ENCODE measurements at regions not wholly inside any gene's neighbourhood (a gene's known extent, or its start where the extent isn't known, plus 50 kb on each side); places are given as distances from the start of the nearest gene placed in this dataset.
"Not testable (repeated sequence)": the region's sequence is repeated elsewhere in the genome, so short reads cannot be mapped to it uniquely, and the experiment has no call there.

- intact Hi-C loops (cut with micrococcal nuclease) (no loop called here), dilution Hi-C loops (cut with MboI; ENCODE audit: extremely low pct_ligation_motif_present, low sequenced_read_pairs) (no loop called here)
- no peak for FAIRE-seq
- POLR2A ChIA-PET, result no interaction called here
- no peak overlapping the region for H3K4me3 ChIP-seq (replicated peaks in 1 of 3; ENCODE audit: insufficient read depth in 1 of 3, low read depth in 1 of 3, low read length in 3 of 3)
- no peaks in the 10 kb centered on the region for H3K36me3 ChIP-seq (ENCODE audit: control insufficient read depth in 2 of 2, extremely low read depth in 1 of 2, insufficient read depth in 2 of 2, low read length in 2 of 2)
- no peaks in the 10 kb centered on the region for H3K9me3 ChIP-seq (replicated peaks; ENCODE audit: control insufficient read depth, insufficient read depth, low read length)
- TF ChIP-seq POLR2A (IDR thresholded peaks at IDR 0.05; ENCODE audit: low read depth, low read length) (no peak), JUN (IDR thresholded peaks at IDR 0.05; ENCODE audit: borderline replicate concordance, insufficient read depth, insufficient read length, low read depth) (no peak), POLR2AphosphoS5 (IDR thresholded peaks at IDR 0.05; ENCODE audit: insufficient read depth, low read depth, low read length) (no peak), MYC (IDR thresholded peaks at IDR 0.05; ENCODE audit: low read depth, low read length) (no peak), EZH2 (IDR thresholded peaks at IDR 0.05; ENCODE audit: borderline replicate concordance, low read depth, low read length, severe bottlenecking) (no peak), MAX (IDR thresholded peaks at IDR 0.05; ENCODE audit: insufficient read depth, insufficient read length) (no peak), GATA2 (IDR thresholded peaks at IDR 0.05; ENCODE audit: insufficient read depth, insufficient read length, low read depth, low read length) (no peak)
- DNase-seq (ENCODE audit: low read depth, low spot score), result no peak
- H3K4me2 ChIP-seq (ENCODE audit: insufficient read depth, low read length), result no peak overlapping the region
- no peaks in the 10 kb centered on the region for H3K27me3 ChIP-seq (ENCODE audit: control insufficient read depth in 2 of 2, insufficient read depth in 2 of 2, low read length in 2 of 2)
- no peaks in the 10 kb centered on the region for H4K20me1 ChIP-seq (replicated peaks; ENCODE audit: control insufficient read depth, extremely low read depth, insufficient read depth, low read length)
- CTCF ChIA-PET, result no interaction called here
- H3K4me1 ChIP-seq (ENCODE audit: control insufficient read depth, extremely low read depth, insufficient read depth, low read length), result no peaks in the 10 kb centered on the region
- H3K79me2 ChIP-seq (ENCODE audit: control insufficient read depth, insufficient read depth, low read length), result no peaks in the 10 kb centered on the region
- no peak overlapping the region for H3K27ac ChIP-seq (ENCODE audit: insufficient read depth, low read depth, low read length)
- no TSS peak for BruUV-seq (replicated peaks)
- H2AFZ ChIP-seq (ENCODE audit: low read depth, low read length), result no peak overlapping the region
- H3K9me1 ChIP-seq (replicated peaks; ENCODE audit: control insufficient read depth, extremely low read depth, insufficient read depth, low read length), result no peaks in the 10 kb centered on the region
- no peak overlapping the region for H3K9ac ChIP-seq (replicated peaks; ENCODE audit: extremely low read depth, insufficient read depth, low read length)
Measured at GRCh38 chr5:125457617-125458016, 711.2 kb upstream of the ZNF608 start.

GRCh38 chr5:125458949-125459348 lies 712.5 kb upstream of the ZNF608 start:
- H3K27ac ChIP-seq (ENCODE audit: insufficient read depth, low read depth, low read length); H3K9ac ChIP-seq (replicated peaks; ENCODE audit: extremely low read depth, insufficient read depth, low read length); FAIRE-seq; intact Hi-C loops (cut with micrococcal nuclease); H4K20me1 ChIP-seq (replicated peaks; ENCODE audit: control insufficient read depth, extremely low read depth, insufficient read depth, low read length); H3K4me2 ChIP-seq (ENCODE audit: insufficient read depth, low read length); H3K9me1 ChIP-seq (replicated peaks; ENCODE audit: control insufficient read depth, extremely low read depth, insufficient read depth, low read length); POLR2A ChIA-PET; dilution Hi-C loops (cut with MboI; ENCODE audit: extremely low pct_ligation_motif_present, low sequenced_read_pairs); H3K4me1 ChIP-seq (ENCODE audit: control insufficient read depth, extremely low read depth, insufficient read depth, low read length); H3K27me3 ChIP-seq (ENCODE audit: control insufficient read depth in 2 of 2, insufficient read depth in 2 of 2, low read length in 2 of 2); H3K79me2 ChIP-seq (ENCODE audit: control insufficient read depth, insufficient read depth, low read length); CTCF ChIA-PET; H3K36me3 ChIP-seq (ENCODE audit: control insufficient read depth in 2 of 2, extremely low read depth in 1 of 2, insufficient read depth in 2 of 2, low read length in 2 of 2); H3K4me3 ChIP-seq (replicated peaks in 1 of 3; ENCODE audit: insufficient read depth in 1 of 3, low read depth in 1 of 3, low read length in 3 of 3); H2AFZ ChIP-seq (ENCODE audit: low read depth, low read length); BruUV-seq (replicated peaks); H3K9me3 ChIP-seq (replicated peaks; ENCODE audit: control insufficient read depth, insufficient read depth, low read length); DNase-seq (ENCODE audit: low read depth, low spot score): not testable (repeated sequence)

Data from endothelial cell of umbilical vein (primary cell).